EL (cell line): ENCODE measurements at regions not wholly inside any gene's neighbourhood (a gene's known extent, or its start where the extent isn't known, plus 50 kb on each side); places are given as distances from the start of the nearest gene placed in this dataset.

Experiments used
- DNase-seq: peaks from one replicate; pipeline ENCODE4 v3.0.0-alpha.2; 2016

DNA sequence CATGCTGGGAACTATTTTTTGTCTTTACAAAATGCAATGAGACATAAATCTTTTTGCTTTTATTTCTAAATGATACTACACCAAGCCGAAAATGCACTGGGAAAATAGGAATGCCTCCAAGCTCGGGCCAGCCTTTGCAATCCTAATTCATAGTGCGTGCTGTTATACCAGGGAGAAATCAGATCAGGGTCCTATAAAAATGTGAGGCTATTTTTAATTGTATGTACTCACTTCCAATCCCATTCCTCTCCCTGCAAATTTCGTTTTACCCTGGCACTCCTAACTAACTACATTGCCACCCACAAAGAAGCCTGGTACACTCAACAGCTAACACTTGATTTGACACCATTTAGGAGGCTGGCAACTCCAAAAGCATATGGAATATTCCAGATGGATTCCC is 350.6 kb upstream of the ZFP64 start:
- no peak for DNase-seq

GRCh38 chr20:52540509-52540908 is 348.9 kb upstream of the ZFP64 start:
- no peak for DNase-seq

DNA sequence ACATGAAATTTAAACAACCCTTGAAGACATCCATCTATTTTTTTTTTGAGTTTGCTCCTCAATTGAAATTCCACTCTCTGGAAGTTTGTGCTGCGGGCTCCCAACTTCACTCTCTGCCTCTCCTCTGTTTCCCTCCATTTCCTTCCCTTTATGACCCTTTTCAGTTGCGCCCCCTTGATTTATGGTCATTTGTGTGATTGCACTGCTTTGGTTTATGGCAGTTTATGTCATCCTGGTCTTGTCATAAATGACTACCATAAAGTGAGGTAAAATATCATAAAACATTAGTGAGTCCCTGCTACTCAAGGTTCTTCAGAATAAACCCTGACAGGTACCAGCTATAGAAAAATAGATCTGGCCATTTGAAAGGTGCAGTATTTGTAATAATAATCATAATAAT is 348.3 kb upstream of the ZFP64 start:
- DNase-seq, result no peak

DNA sequence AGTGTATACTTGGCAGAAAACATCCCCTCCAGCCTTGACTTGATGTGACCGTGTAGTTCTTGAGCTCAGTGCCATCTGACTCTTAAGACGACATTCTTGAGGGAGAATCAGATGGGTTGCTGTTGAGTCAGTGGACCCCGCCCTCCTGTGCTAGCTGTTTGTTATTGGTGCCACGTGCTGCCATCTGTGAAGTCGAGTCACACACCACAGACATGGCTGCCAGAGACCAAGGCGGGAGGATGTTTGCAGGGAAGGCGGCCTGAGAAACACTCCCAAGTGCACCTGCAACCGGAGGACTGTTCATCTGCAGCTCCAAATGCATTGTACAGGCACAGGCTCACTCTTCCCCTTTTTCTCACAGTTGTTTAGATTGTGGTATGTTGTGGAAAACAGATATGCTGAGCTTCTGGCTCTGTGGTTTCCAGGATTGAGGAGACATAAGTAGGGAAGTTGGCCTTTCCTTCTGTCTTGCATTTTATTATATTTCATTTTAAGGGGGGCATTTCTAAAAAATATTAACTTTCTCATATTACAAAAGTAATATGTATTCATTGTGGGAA is 345.3 kb upstream of the ZFP64 start:
- DNase-seq, result no peak

DNA sequence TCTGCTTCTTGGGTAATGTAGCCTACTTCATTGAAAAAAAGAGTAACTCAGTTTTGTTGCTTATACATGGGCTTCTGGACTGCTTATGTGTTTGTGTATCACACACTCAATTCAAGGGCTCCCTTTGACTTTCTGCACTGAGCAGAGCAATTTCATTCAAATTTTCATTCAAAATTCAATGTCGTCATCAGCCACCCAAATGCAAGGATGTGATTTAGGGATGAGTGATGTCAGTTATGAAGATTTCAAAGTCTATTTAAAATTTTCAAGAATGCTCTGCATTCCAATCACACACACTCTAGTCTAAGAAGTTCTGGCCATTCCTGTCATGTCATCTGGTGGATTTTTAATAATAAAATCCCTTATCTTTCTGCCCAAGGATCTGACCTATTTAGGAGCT is 344.5 kb upstream of the ZFP64 start:
- no peak for DNase-seq

DNA sequence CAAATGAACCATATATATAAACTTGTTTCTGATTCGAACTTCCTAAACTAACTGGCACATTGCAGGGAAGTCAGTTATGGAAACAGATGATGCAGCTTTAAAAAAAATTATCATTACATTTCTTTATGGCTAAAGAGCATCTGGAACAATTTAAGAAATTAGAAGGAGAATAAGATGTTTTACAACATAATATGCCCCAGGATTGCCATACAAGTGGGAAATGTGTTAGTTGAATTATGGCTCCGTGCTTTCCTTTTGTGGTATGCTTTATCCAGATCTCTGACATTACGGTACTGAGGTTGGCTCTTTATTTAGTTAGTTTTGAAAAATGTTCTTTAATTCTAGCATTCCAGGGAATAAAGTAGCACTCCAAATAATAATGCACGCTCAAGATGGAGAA is 343.0 kb upstream of the ZFP64 start:
- no peak for DNase-seq

DNA sequence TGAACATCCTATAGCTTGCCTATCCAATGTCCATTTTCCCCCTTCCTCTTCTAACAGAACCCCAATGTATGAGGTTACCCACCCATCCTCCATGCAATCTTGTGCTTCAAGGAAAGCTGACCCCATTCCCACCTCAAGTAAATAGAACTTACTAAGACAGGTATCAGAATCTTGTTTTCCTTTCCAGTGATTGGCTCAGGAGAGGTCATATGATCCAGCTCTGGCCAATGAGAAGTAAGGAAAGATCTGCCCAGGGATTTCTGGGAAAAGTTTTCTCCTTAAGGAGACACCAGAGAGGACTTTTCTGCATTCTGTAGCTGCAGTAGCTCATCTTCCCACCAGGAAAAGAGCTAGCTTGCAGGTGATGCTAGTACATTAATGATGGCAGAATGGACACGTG is 341.8 kb upstream of the ZFP64 start:
- DNase-seq, result no peak

DNA sequence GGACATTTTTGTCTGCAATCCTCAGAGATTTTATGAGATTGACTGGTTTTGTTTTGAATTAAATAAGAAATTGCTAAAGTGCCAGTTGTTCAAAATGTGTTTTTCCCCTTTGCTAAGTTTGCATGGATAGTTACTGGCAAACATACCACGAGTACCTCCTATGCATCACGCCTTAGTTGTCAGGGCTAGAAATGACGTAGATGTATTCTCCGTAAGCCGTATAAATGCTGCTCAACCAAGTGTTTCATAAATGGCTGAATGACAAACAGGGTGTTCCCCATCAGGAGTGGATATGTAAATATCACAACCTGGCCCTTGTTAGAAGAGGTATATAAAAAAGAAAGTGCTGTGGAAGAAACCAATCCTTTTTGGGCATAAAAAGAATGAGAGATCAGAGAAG is 341.1 kb upstream of the ZFP64 start:
- no peak for DNase-seq

DNA sequence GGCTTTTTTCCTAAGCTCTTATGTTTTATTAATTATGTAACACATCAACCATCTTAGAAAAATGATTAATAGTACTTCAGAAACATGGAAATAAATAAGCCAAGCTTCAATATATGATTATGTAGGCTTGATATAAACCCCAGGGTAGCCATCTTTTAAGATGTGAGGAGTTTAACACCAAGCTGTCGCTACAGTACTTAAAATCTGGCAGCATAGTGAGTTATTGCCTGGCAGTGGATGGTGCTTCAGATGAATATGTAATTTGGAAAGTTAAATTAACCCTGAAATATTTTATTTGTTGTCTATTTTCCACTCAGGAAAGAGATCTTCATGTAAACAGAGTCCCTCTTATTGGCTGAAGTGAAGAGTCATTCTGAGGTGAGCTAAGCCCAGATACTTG is 339.0 kb upstream of the ZFP64 start:
- DNase-seq, result no peak

GRCh38 chr20:52529826-52530225 is 338.2 kb upstream of the ZFP64 start:
- DNase-seq, result peak; percentile 7

DNA sequence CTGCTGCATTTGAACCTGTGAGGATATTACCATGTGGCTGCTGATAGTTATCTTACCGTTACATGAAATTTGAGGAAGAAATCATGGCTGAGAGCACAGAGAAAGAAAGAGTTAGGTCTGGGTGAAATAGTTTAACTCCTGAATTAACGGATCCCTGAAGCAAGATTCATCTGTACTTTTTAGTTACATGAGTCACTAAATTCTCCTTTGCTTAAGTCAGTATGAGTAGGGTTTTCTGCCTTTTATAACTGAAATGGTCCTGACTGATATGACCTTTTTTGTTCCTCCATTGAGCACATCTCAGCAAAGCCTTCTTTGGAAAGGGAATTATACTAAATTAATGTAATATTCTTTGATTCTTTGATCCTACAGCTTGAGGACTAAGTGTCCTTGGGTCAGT is 333.3 kb upstream of the ZFP64 start:
- DNase-seq, result no peak

GRCh38 chr20:52518735-52519134 is 327.2 kb upstream of the ZFP64 start:
- no peak for DNase-seq

- DNase-seq, result no peak
Measured at GRCh38 chr20:52515877-52516276, 324.3 kb upstream of the ZFP64 start.

GRCh38 chr20:52500157-52500556 is 308.6 kb upstream of the ZFP64 start:
- DNase-seq, result no peak

DNA sequence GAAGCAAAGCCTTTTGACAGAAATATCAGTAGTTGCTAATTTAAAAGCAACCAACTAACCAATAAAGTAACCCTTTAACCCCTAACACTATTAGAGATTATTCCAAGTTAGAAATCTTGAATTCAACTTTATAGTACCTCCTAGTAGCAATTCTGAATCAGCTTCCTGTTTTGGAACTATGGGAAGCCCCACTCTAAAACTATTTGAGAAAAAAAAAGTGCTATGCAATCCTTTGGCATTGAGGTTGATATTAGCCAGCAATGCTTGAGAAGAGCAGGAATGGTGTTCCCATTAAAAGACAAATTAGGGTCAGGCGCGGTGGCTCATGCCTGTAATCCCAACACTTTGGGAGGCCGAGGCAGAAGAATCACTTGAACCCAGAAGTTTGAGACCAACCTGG is 306.2 kb upstream of the ZFP64 start:
- peak; percentile 4 for DNase-seq

DNA sequence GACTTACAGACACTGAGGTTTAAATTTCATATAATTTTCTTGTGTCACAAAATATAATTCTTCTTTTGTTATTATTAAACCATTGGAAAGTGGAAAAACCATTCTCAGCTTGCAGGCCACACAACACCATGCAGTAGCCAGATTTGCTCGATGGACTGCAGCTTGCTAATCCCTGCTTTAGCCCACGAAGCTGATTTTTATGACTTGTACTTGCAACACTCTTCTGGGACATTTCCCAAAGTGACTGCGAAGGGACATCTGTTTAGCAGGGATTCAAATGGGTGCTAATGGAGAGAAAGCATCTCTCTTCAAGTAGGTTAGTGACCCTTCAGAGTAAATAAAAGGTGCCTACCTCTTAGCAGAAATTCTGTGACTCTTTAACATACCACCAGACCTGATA is 304.6 kb upstream of the ZFP64 start:
- no peak for DNase-seq

- DNase-seq, result peak; percentile 85
Measured at GRCh38 chr20:52494244-52494643, 302.7 kb upstream of the ZFP64 start.

- peak; percentile 26 for DNase-seq
Measured at GRCh38 chr20:52493171-52493721, 301.7 kb upstream of the ZFP64 start.

- DNase-seq, result peak; percentile 76
Measured at GRCh38 chr20:52490711-52491430, 299.3 kb upstream of the ZFP64 start.

DNA sequence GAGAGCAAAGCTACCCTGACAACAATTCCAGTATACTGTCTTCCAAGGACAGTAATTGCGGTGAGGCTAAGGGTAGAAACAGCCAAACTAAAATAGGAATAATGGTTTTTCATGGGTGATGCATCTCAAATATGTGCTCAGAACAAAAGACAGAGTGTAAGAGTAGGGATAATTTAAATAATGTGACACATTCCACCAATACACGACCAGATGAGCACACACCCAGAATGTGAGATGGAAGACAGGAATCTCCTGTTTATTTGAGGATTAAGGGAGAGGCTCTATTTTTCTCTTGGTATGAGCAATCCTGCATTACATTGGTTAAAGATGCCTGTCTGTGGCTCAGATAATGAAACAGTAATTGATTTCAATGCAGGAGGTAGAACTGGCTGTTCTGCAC is 292.9 kb upstream of the ZFP64 start:
- peak; percentile 28 for DNase-seq

GRCh38 chr20:52483382-52483781 is 291.8 kb upstream of the ZFP64 start:
- DNase-seq, result no peak

DNA sequence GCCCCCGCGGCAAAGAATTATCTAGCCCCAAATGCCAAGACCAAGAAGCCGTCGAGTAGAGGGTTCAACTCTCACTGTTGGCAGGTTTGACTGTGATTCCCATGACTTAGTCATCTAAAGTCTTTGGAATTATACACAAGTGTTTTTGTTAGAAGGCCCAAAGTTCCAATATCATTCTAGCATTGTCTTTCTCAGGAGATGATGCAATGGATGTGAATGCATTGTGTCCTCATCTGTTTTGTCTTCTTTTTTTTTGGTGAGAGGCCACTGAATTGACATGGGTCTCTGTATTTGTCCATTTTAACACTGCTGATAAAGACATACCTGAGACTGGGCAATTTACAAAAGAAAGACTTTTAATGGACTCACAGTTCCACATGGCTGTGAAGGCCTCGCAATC is 290.5 kb upstream of the ZFP64 start:
- DNase-seq, result no peak

- DNase-seq, result no peak
Measured at GRCh38 chr20:52481443-52481842, 289.9 kb upstream of the ZFP64 start.

- DNase-seq, result no peak
Measured at GRCh38 chr20:52476074-52476750, 284.6 kb upstream of the ZFP64 start.
